Caco-2 (cell line): ENCODE measurements at regions not wholly inside any gene's neighbourhood (a gene's known extent, or its start where the extent isn't known, plus 50 kb on each side); places are given as distances from the start of the nearest gene placed in this dataset.

Experiments
- BruUV-seq: library from RNA; stranded (reverse); fragments of 400-500 nt; replicated peaks from 2 replicates; lab custom pipeline; 2021; lab: Mats Ljungman, UMichigan
- CTCF ChIA-PET: fragments of 300-600 bp; sonication (Branson Sonifier 250); formaldehyde crosslinking; loops from one replicate; lab custom pipeline; 2022; ENCODE audit warnings: antibody characterized with exemption; lab: Charles Lee
- POLR2A ChIA-PET: fragments of 300-600 bp; sonication (Branson Sonifier 250); formaldehyde crosslinking; loops from one replicate; lab custom pipeline; 2022; ENCODE audit warnings: antibody characterized with exemption; lab: Charles Lee
- DNase-seq, 2 experiments: peaks; one replicate each; pipeline versions ENCODE4 v3.0.0 to v3.0.0-alpha.2; 2020 to 2022
- H3K27me3 ChIP-seq: replicated peaks from 2 replicates; pipeline ENCODE4 v1.6.0; 2011; ENCODE audit warnings: low read length; ENCODE audit not compliant: control insufficient read depth, insufficient read depth
- H3K36me3 ChIP-seq: 2 replicates; pipeline ENCODE4 v1.5.1; 2011; ENCODE audit warnings: low read length; ENCODE audit not compliant: control insufficient read depth, insufficient read depth
- H3K4me1 ChIP-seq: fragments of 250-450 bp; sonication (Bioruptor Pico); 2 replicates; pipeline ENCODE4 v1.5.1; 2020; ENCODE audit warnings: mild to moderate bottlenecking
- H3K4me3 ChIP-seq: 2 replicates; pipeline ENCODE4 v1.5.1; 2011; ENCODE audit warnings: low read depth, mild to moderate bottlenecking, control low read depth, low read length
- H3K9me3 ChIP-seq: fragments of 250-450 bp; sonication (Bioruptor Pico); 2 replicates; pipeline ENCODE4 v1.5.1; 2020; ENCODE audit warnings: mild to moderate bottlenecking, moderate library complexity
- H3K27ac Mint-ChIP-seq: one replicate; pipeline ENCODE4 v1.8.0; 2022; ENCODE audit warnings: mixed read lengths; ENCODE audit not compliant: unreplicated experiment
- H3K27me3 Mint-ChIP-seq: one replicate; pipeline ENCODE4 v1.8.0; 2022; ENCODE audit warnings: mixed read lengths; ENCODE audit not compliant: insufficient read depth, unreplicated experiment
- H3K36me3 Mint-ChIP-seq: one replicate; pipeline ENCODE4 v1.8.0; 2022; ENCODE audit warnings: mild to moderate bottlenecking, mixed read lengths; ENCODE audit not compliant: insufficient read depth, unreplicated experiment
- H3K4me1 Mint-ChIP-seq: one replicate; pipeline ENCODE4 v1.8.0; 2022; ENCODE audit warnings: low read depth, mixed read lengths; ENCODE audit not compliant: unreplicated experiment
- H3K4me3 Mint-ChIP-seq: one replicate; pipeline ENCODE4 v1.8.0; 2022; ENCODE audit warnings: mild to moderate bottlenecking, moderate library complexity, mixed read lengths; ENCODE audit not compliant: unreplicated experiment
- H3K9me3 Mint-ChIP-seq: one replicate; pipeline ENCODE4 v1.8.0; 2022; ENCODE audit warnings: mixed read lengths; ENCODE audit not compliant: unreplicated experiment
- CTCF ChIP-seq, 2 experiments: fragments of 200-600 bp in 1 of 2; IDR thresholded peaks; 1 replicate in 1 of 2; 2 replicates in 1 of 2; pipeline versions ENCODE4 v1.5.1 to v1.8.0; 2011 to 2022; ENCODE audit warnings: antibody characterized with exemption in 1 of 2, control low read depth in 1 of 2, inconsistent platforms in 1 of 2, low read depth in 1 of 2, low read length in 1 of 2, mild to moderate bottlenecking in 1 of 2, moderate library complexity in 1 of 2; ENCODE audit not compliant: insufficient read depth in 1 of 2, severe bottlenecking in 1 of 2, unreplicated experiment in 1 of 2
- intact Hi-C: fragments of 100-400 bp; cut with micrococcal nuclease; formaldehyde crosslinking; loops from one replicate; pipeline ENCODE4 v1.10.0; 2022; ENCODE audit not compliant: unreplicated experiment

GRCh38 chr18:75127143-75128021 lies 81.6 kb downstream of the PTGR3 start:
- H3K4me3 ChIP-seq: no peak overlapping the region
- Mint-ChIP-seq H3K27me3 (peaks cover 3% of the 10 kb centered on the region), H3K27ac (peak overlapping the region; percentile 53), H3K4me1 (no peaks in the 10 kb centered on the region), H3K36me3 (no peaks in the 10 kb centered on the region), H3K9me3 (no peaks in the 10 kb centered on the region), H3K4me3 (no peak overlapping the region)
- intact Hi-C loops: no loop called here
- H3K36me3 ChIP-seq: no peaks in the 10 kb centered on the region
- no peak for TF ChIP-seq CTCF (IDR thresholded peaks at IDR 0.05; ENCODE audit: insufficient read depth in 1 of 2, low read depth in 1 of 2, low read length in 1 of 2, severe bottlenecking in 1 of 2, unreplicated experiment in 1 of 2)
- H3K9me3 ChIP-seq: no peaks in the 10 kb centered on the region
- H3K27me3 ChIP-seq: no peaks in the 10 kb centered on the region
- CTCF ChIA-PET: no interaction called here
- no TSS peak for BruUV-seq
- H3K4me1 ChIP-seq: peaks cover 18% of the 10 kb centered on the region
- POLR2A ChIA-PET: no interaction called here
- DNase-seq: peak; percentile 54 to 87

GRCh38 chr18:75125382-75126331 lies 83.3 kb downstream of the PTGR3 start:
- Mint-ChIP-seq H3K4me1 (no peaks in the 10 kb centered on the region), H3K27ac (peak overlapping the region; percentile 67), H3K27me3 (peaks cover 3% of the 10 kb centered on the region), H3K36me3 (no peaks in the 10 kb centered on the region), H3K4me3 (no peak overlapping the region), H3K9me3 (no peaks in the 10 kb centered on the region)
- intact Hi-C loops: no loop called here
- POLR2A ChIA-PET: no interaction called here
- no TSS peak for BruUV-seq
- Histone ChIP-seq H3K9me3 (no peaks in the 10 kb centered on the region), H3K27me3 (no peaks in the 10 kb centered on the region), H3K4me1 (peaks cover 18% of the 10 kb centered on the region), H3K4me3 (no peak overlapping the region), H3K36me3 (no peaks in the 10 kb centered on the region)
- TF ChIP-seq CTCF (IDR thresholded peaks at IDR 0.05; ENCODE audit: insufficient read depth in 1 of 2, low read depth in 1 of 2, low read length in 1 of 2, severe bottlenecking in 1 of 2, unreplicated experiment in 1 of 2): no peak
- no peak for DNase-seq
- CTCF ChIA-PET: no interaction called here

- no peaks in the 10 kb centered on the region for H3K27me3 ChIP-seq
- H3K4me3 ChIP-seq: no peak overlapping the region
- no peaks in the 10 kb centered on the region for H3K4me1 Mint-ChIP-seq
- H3K9me3 ChIP-seq: no peaks in the 10 kb centered on the region
- CTCF ChIA-PET: no interaction called here
- intact Hi-C loops: no loop called here
- DNase-seq: no peak
- no peak overlapping the region for H3K27ac Mint-ChIP-seq
- TF ChIP-seq CTCF (IDR thresholded peaks at IDR 0.05; ENCODE audit: insufficient read depth in 1 of 2, low read depth in 1 of 2, low read length in 1 of 2, severe bottlenecking in 1 of 2, unreplicated experiment in 1 of 2): no peak
- H3K27me3 Mint-ChIP-seq: peaks cover 3% of the 10 kb centered on the region
- H3K4me3 Mint-ChIP-seq: no peak overlapping the region
- POLR2A ChIA-PET: no interaction called here
- no TSS peak for BruUV-seq
- peaks cover 18% of the 10 kb centered on the region for H3K4me1 ChIP-seq
- no peaks in the 10 kb centered on the region for H3K36me3 Mint-ChIP-seq
- no peaks in the 10 kb centered on the region for H3K9me3 Mint-ChIP-seq
- no peaks in the 10 kb centered on the region for H3K36me3 ChIP-seq
These were observed 84.0 kb downstream of the PTGR3 start for GRCh38 chr18:75124991-75125381.
